ENCODE measurements at regions not wholly inside any gene's neighbourhood (a gene's known extent, or its start where the extent isn't known, plus 50 kb on each side); places are given as distances from the start of the nearest gene placed in this dataset.

GRCh38 chr6:121559611-121560269 lies 124.3 kb downstream of the GJA1 start:
- H3K27ac ChIP-seq (ENCODE audit: low read depth in 1 of 2, low read length in 2 of 2), result no peak overlapping the region
- no peaks in the 10 kb centered on the region for H3K4me1 ChIP-seq (ENCODE audit: control insufficient read depth in 4 of 4, insufficient read depth in 4 of 4, low read length in 3 of 4)
- 80% methylated on average over 3 of the region's 3 CpGs for WGBS
- H3K36me3 ChIP-seq (ENCODE audit: control insufficient read depth in 4 of 4, insufficient read depth in 3 of 4, low read depth in 1 of 4, low read length in 3 of 4), result no peaks in the 10 kb centered on the region
- no peak overlapping the region for H3K9ac ChIP-seq (ENCODE audit: low read depth in 1 of 2, low read length in 2 of 2)
- DNase-seq (ENCODE audit: low spot score), result no peak
- TF ChIP-seq JUND (IDR thresholded peaks at IDR 0.05) (no peak), HNF4A (conservative IDR thresholded peaks at IDR 0.05) (no peak), HNF4G (IDR thresholded peaks at IDR 0.05) (no peak), ATF3 (IDR thresholded peaks at IDR 0.05) (no peak), NR2F2 (IDR thresholded peaks at IDR 0.05) (no peak), FOXA2 (IDR thresholded peaks at IDR 0.05) (no peak), RXRA (IDR thresholded peaks at IDR 0.05) (no peak), GABPA (IDR thresholded peaks at IDR 0.05 in 1 of 2, conservative IDR thresholded peaks at IDR 0.05 in 1 of 2) (no peak), TAF1 (conservative IDR thresholded peaks at IDR 0.05) (no peak), FOXA1 (IDR thresholded peaks at IDR 0.05) (no peak), RAD21 (IDR thresholded peaks at IDR 0.05) (no peak), YY1 (IDR thresholded peaks at IDR 0.05) (no peak), ZBTB33 (IDR thresholded peaks at IDR 0.05) (no peak), EGR1 (IDR thresholded peaks at IDR 0.05; ENCODE audit: low read depth in 2 of 2) (no peak), MAX (IDR thresholded peaks at IDR 0.05) (no peak), CTCF (IDR thresholded peaks at IDR 0.05; ENCODE audit: low read depth, low read length, missing input control) (no peak), REST (IDR thresholded peaks at IDR 0.05) (no peak), SP1 (IDR thresholded peaks at IDR 0.05) (no peak)
- H3K9me3 ChIP-seq (ENCODE audit: control insufficient read depth in 4 of 4, low read length in 3 of 4), result peaks cover 0 to 9% (median 4%) of the 10 kb centered on the region in 4 donors
- H3K4me3 ChIP-seq (ENCODE audit: low read depth in 1 of 3, low read length in 3 of 3), result no peak overlapping the region
- no peaks in the 10 kb centered on the region for H3K27me3 ChIP-seq (ENCODE audit: control insufficient read depth in 4 of 4, insufficient read depth in 4 of 4, low read length in 3 of 4)

All from liver (tissue), 8 donors.